SK-N-MC (cell line): ENCODE measurements at regions not wholly inside any gene's neighbourhood (a gene's known extent, or its start where the extent isn't known, plus 50 kb on each side); places are given as distances from the start of the nearest gene placed in this dataset.

ENCODE experiments used
- DNase-seq: peaks from one replicate; pipeline ENCODE4 v3.0.0-alpha.2; 2011; ENCODE audit warnings: low read depth, low spot score
- H3K27ac ChIP-seq: fragments of 200-600 bp; sonication (generic); 2 replicates; pipeline ENCODE4 v1.5.1; 2016; ENCODE audit warnings: mixed run types
- H3K36me3 ChIP-seq: fragments of 200-600 bp; sonication (generic); 2 replicates; pipeline ENCODE4 v1.6.1; 2017; ENCODE audit warnings: antibody characterized with exemption, low read length, mixed read lengths; ENCODE audit not compliant: insufficient read depth
- H3K4me3 ChIP-seq: fragments of 200-600 bp; sonication (generic); 2 replicates; pipeline ENCODE4 v1.5.1; 2016
- H3K9ac ChIP-seq: fragments of 200-600 bp; sonication (generic); 2 replicates; pipeline ENCODE4 v1.8.0; 2017; ENCODE audit warnings: mixed run types, mixed read lengths; ENCODE audit not compliant: insufficient read length
- H3K9me3 ChIP-seq: fragments of 200-600 bp; sonication (generic); 2 replicates; pipeline ENCODE4 v1.6.1; 2017; ENCODE audit warnings: low read depth, mild to moderate bottlenecking, antibody characterized with exemption, low read length, moderate library complexity, mixed read lengths
- EZH2 ChIP-seq: fragments of 200-600 bp; sonication (generic); IDR thresholded peaks from one replicate; pipeline ENCODE4 v1.6.1; 2017; ENCODE audit warnings: antibody characterized with exemption
- FOXP2 ChIP-seq: optimal IDR thresholded peaks from 2 replicates; pipeline ENCODE3; 2011; ENCODE audit warnings: mild to moderate bottlenecking, moderate library complexity; ENCODE audit not compliant: insufficient read depth; ENCODE audit errors: extremely low read length, control extremely low read depth
- POLR2AphosphoS5 ChIP-seq: IDR thresholded peaks from 2 replicates; pipeline ENCODE4 v1.6.1; 2012; ENCODE audit warnings: mild to moderate bottlenecking, low read depth, low read length, borderline replicate concordance

- Histone ChIP-seq H3K4me3 (no peak overlapping the region), H3K27ac (no peak overlapping the region), H3K9me3 (no peaks in the 10 kb centered on the region), H3K36me3 (no peaks in the 10 kb centered on the region), H3K9ac (no peak overlapping the region)
- TF ChIP-seq POLR2AphosphoS5 (no peak), FOXP2 (no peak), EZH2 (no peak)
- DNase-seq: no peak
Observed at GRCh38 chr4:104944596-104944995, 202.1 kb upstream of the TET2 start.

DNA sequence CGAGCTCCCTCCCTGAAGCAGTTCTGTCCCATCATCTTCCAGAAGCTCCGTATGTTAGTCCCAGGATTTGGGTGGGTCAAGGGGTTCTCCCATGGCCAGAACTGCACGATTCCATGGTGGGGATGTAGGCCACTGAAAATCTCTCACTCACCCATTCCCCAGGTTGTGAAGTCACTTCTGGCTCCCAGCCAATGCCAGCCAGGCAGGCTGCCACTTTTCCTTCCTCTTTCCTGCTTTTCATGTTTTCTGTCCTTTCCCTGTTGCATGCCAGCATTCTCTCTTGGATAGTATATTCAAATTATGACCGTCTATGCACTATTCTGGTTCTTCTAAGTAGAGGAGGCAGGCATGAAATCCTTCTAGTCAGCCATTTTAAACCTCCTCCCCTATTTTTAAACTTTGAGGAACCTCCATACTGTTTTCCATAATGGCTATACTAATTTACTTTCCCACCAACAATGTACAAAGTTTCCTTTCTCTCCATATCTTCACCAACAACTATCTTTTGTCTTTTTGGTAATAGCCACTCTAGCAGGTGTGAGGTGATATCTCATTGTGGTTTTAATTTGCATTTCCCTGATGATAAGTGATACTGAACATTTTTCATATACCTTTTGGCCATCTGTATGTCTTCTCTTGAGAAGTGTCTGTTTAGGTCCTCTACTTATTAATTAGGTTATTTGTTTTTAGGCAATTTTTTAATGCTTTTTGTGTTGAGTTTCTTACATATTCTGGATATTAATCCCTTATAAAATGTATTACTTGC is 182.1 kb upstream of the TET2 start:
- H3K4me3 ChIP-seq: no peak overlapping the region
- H3K36me3 ChIP-seq: no peaks in the 10 kb centered on the region
- H3K9me3 ChIP-seq: no peaks in the 10 kb centered on the region
- no peak overlapping the region for H3K9ac ChIP-seq
- DNase-seq: no peak
- H3K27ac ChIP-seq: no peak overlapping the region
- TF ChIP-seq FOXP2 (no peak), EZH2 (no peak), POLR2AphosphoS5 (no peak)

GRCh38 chr4:104966349-104967033 is 180.2 kb upstream of the TET2 start:
- Histone ChIP-seq H3K27ac (no peak overlapping the region), H3K4me3 (no peak overlapping the region), H3K9me3 (no peaks in the 10 kb centered on the region), H3K9ac (no peak overlapping the region), H3K36me3 (no peaks in the 10 kb centered on the region)
- DNase-seq: peak; percentile 32
- no peak for TF ChIP-seq POLR2AphosphoS5
- TF ChIP-seq EZH2: no peak
- TF ChIP-seq FOXP2: no peak

DNA sequence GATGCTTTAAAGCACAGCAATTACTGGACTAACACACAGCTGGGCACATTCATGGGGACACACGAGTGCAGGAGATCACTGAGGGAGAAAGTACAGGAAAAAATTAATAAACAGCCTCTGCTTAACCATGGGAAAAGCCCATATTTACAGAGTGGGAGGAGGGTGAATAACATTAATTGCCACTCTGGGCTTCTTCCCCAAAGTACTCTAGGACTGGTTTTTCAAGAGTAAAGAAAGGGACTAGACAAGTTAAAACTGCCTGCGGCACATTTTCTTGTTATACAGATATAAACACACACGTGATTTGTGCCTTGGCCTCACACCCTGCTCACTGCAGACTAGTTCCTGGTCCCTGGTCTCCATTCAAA is 179.7 kb upstream of the TET2 start:
- Histone ChIP-seq H3K27ac (no peak overlapping the region), H3K9me3 (no peaks in the 10 kb centered on the region), H3K9ac (no peak overlapping the region), H3K36me3 (no peaks in the 10 kb centered on the region), H3K4me3 (no peak overlapping the region)
- TF ChIP-seq POLR2AphosphoS5: no peak
- TF ChIP-seq EZH2: no peak
- TF ChIP-seq FOXP2: no peak
- DNase-seq: no peak

DNA sequence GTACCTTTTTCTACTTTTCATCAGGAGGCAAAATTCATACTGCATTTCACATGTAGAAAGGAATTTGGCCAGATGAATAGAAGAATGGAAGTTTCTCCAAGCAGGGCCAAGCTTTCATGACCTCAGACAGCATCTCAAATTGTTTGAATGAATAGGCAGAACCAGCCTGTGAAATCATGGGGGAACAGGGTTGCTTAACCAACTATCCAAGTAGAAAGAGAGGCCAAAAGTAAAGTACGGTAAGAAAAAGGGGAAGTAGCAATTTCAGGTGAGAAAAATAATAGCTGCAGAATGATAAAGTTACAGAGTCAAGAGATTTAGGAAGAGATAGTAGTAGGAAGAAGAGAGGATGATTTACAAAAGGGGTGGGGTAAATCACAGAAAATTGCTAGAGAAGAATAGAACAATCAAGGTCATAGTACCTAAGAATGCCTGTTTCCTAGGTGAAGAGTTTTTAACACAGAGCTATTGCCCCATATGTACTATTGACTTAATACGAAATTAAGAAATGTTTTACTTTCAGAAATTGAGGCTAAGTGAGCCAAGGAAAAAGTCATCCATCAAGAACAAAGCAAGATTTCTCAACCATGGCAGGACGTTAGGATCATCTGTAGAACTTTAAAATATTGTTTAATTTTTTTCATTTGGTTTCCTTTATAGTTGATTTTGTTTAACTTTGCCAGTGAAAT is 177.1 kb upstream of the TET2 start:
- no peak for TF ChIP-seq FOXP2
- no peak for TF ChIP-seq EZH2
- no peak for TF ChIP-seq POLR2AphosphoS5
- DNase-seq: no peak
- Histone ChIP-seq H3K27ac (no peak overlapping the region), H3K9me3 (no peaks in the 10 kb centered on the region), H3K4me3 (no peak overlapping the region), H3K36me3 (no peaks in the 10 kb centered on the region), H3K9ac (no peak overlapping the region)

DNA sequence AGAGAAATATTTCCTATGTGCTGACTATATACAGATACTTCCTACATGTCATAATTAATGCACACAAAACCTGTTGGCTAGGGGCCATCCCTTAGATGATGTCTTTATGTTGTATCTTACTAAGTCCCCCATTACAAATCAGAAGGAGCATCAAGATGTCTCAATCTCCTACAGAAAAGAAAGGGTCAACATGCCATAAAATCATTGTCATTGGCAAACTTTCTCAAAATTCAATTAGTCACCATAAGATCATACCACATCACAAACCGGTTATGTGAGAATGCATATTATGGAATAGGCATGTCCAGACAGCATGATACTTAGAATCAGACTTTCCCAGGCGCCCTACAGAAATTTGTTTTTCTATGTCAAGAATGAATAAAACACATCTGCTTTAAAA is 175.2 kb upstream of the TET2 start:
- no peak overlapping the region for H3K27ac ChIP-seq
- no peak overlapping the region for H3K9ac ChIP-seq
- no peak for TF ChIP-seq FOXP2
- no peak for TF ChIP-seq EZH2
- no peak for TF ChIP-seq POLR2AphosphoS5
- H3K9me3 ChIP-seq: no peaks in the 10 kb centered on the region
- DNase-seq: no peak
- H3K36me3 ChIP-seq: no peaks in the 10 kb centered on the region
- H3K4me3 ChIP-seq: no peak overlapping the region

DNA sequence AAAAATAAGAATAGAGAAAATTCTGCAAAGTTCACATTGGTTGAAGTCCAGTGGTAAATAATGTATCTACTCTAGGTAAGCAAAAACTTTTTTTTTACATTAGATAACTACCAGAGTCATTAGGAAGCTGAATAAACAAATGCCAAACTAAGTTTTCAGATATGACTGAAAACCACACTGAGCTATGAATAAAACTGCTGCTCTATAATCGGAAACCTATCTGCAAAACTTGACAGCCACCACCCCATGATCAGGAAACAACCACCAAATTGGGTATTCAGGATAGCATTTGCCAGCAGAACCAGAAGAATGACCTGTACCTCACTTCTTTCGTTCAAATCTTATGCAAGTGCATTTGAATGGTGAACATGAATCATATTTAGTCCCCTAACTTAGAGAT is 173.0 kb upstream of the TET2 start:
- Histone ChIP-seq H3K9ac (no peak overlapping the region), H3K9me3 (no peaks in the 10 kb centered on the region), H3K4me3 (no peak overlapping the region), H3K36me3 (no peaks in the 10 kb centered on the region), H3K27ac (no peak overlapping the region)
- no peak for TF ChIP-seq EZH2
- TF ChIP-seq FOXP2: no peak
- DNase-seq: no peak

DNA sequence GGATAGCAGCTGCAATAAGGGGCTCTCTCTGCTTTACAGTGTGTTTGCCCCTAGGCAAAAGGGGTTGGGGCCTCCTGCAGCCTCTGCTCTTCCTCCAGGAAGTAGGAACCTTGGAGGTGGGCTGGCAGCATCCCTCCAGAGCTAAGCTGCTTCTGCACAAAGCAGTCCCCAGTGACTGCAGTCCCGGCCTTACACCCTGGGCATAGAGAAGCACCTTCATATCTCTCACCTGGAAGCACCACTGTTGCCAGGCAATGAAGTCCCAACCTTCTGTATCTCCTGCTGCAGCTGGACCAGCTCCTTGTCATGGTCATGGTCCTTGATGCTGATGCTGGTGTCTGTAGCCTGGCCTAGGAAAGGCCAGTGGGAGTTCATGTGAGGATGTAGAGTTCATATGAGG is 171.1 kb upstream of the TET2 start:
- H3K27ac ChIP-seq: no peak overlapping the region
- TF ChIP-seq POLR2AphosphoS5 (no peak), FOXP2 (no peak), EZH2 (no peak)
- H3K4me3 ChIP-seq: no peak overlapping the region
- no peaks in the 10 kb centered on the region for H3K9me3 ChIP-seq
- DNase-seq: no peak
- H3K9ac ChIP-seq: no peak overlapping the region
- no peaks in the 10 kb centered on the region for H3K36me3 ChIP-seq

GRCh38 chr4:104976262-104976661 is 170.4 kb upstream of the TET2 start:
- no peak for TF ChIP-seq EZH2
- TF ChIP-seq FOXP2: no peak
- TF ChIP-seq POLR2AphosphoS5: no peak
- no peak for DNase-seq

More at GRCh38 chr4:104976262-104976661, 170.4 kb upstream of the TET2 start:
- no peaks in the 10 kb centered on the region for H3K36me3 ChIP-seq
- no peak overlapping the region for H3K4me3 ChIP-seq
- H3K9ac ChIP-seq: no peak overlapping the region
- H3K9me3 ChIP-seq: no peaks in the 10 kb centered on the region
- no peak overlapping the region for H3K27ac ChIP-seq
